ENCODE measurements at regions not wholly inside any gene's neighbourhood (a gene's known extent, or its start where the extent isn't known, plus 50 kb on each side); places are given as distances from the start of the nearest gene placed in this dataset.

DNA sequence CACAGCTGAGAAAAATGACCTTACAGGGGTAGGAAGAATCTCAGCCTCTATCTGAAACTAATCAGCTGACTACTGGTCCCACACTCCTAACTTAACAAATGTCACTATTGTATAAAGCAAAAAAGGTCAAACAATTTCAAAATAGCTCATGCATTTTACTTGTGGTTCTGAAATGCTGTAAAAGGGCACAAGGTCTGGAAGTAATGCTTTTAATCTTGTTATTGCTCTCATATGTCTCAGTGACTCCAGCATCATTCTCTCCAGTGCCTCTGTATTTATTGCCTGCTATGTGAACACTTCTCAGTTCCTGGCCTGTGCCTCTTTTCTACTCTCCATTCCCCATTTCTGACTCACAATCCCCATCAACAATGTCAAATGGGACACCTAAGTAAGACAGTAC is 937.7 kb downstream of the CDH11 start:
- TF ChIP-seq, protein P1, sequence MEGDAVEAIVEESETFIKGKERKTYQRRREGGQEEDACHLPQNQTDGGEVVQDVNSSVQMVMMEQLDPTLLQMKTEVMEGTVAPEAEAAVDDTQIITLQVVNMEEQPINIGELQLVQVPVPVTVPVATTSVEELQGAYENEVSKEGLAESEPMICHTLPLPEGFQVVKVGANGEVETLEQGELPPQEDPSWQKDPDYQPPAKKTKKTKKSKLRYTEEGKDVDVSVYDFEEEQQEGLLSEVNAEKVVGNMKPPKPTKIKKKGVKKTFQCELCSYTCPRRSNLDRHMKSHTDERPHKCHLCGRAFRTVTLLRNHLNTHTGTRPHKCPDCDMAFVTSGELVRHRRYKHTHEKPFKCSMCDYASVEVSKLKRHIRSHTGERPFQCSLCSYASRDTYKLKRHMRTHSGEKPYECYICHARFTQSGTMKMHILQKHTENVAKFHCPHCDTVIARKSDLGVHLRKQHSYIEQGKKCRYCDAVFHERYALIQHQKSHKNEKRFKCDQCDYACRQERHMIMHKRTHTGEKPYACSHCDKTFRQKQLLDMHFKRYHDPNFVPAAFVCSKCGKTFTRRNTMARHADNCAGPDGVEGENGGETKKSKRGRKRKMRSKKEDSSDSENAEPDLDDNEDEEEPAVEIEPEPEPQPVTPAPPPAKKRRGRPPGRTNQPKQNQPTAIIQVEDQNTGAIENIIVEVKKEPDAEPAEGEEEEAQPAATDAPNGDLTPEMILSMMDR (IDR thresholded peaks at IDR 0.05), result no peak
- TF ChIP-seq POLR2AphosphoS5 (IDR thresholded peaks at IDR 0.05) (no peak), POLR2A (IDR thresholded peaks at IDR 0.05) (no peak)

All from stomach (tissue), 4 donors.